Tibial artery (tissue), 4 donors: ENCODE measurements at regions not wholly inside any gene's neighbourhood (a gene's known extent, or its start where the extent isn't known, plus 50 kb on each side); places are given as distances from the start of the nearest gene placed in this dataset.
A peak's percentile ranks its signal among the peaks of the same experiment; 100 is the strongest.

Experiments used
- DNase-seq, 2 donors: peaks; one replicate each; pipeline ENCODE4 v3.0.0-alpha.2; 2019
- H3K27ac ChIP-seq, 2 donors: fragments of 200-600 bp; sonication (generic) in 1 of 2; 1 replicate in 1 of 2; 2 replicates in 1 of 2; pipeline ENCODE4 v1.5.1; 2018 to 2019; ENCODE audit warnings: mild to moderate bottlenecking in 1 of 2
- H3K27me3 ChIP-seq, 2 donors: fragments of 200-600 bp; sonication (generic) in 1 of 2; one replicate each; pipeline versions ENCODE4 v1.5.1 to v1.6.0; 2016 to 2019
- H3K36me3 ChIP-seq, 3 donors: fragments of 200-600 bp; sonication (generic) in 2 of 3; one replicate each; pipeline ENCODE4 v1.5.1; 2016 to 2019; ENCODE audit warnings: mild to moderate bottlenecking in 2 of 3
- H3K4me1 ChIP-seq, 4 donors: fragments of 200-600 bp; sonication (generic) in 2 of 4; 1 replicate in 3 of 4; 2 replicates in 1 of 4; pipeline ENCODE4 v1.5.1; 2016 to 2019
- H3K4me3 ChIP-seq, 2 donors: fragments of 200-600 bp; sonication (generic) in 1 of 2; 1 replicate in 1 of 2; 2 replicates in 1 of 2; pipeline ENCODE4 v1.5.1; 2018 to 2019; ENCODE audit warnings: mild to moderate bottlenecking in 2 of 2
- H3K9me3 ChIP-seq, 3 donors: fragments of 200-600 bp; sonication (generic) in 1 of 3; one replicate each; pipeline ENCODE4 v1.5.1; 2016 to 2019
- CTCF ChIP-seq, 2 experiments: fragments of 200-600 bp in 1 of 2; fragments of 450-650 bp in 1 of 2; IDR thresholded peaks; one replicate each; pipeline ENCODE4 v1.5.1; 2017 to 2019; ENCODE audit warnings: antibody characterized with exemption in 2 of 2, mild to moderate bottlenecking in 1 of 2, moderate library complexity in 1 of 2
- intact Hi-C: fragments of 100-400 bp; cut with DNase I; formaldehyde crosslinking; loops from one replicate; pipeline ENCODE4 v1.15.0; 2023; ENCODE audit warnings: low total_unique reads

GRCh38 chr1:18535391-18536210, 54.9 kb downstream of the KLHDC7A start:
- Histone ChIP-seq H3K27ac (no peak overlapping the region), H3K27me3 (peaks cover 0 to 65% of the 10 kb centered on the region in 2 donors), H3K36me3 (no peaks in the 10 kb centered on the region), H3K9me3 (no peaks in the 10 kb centered on the region), H3K4me3 (no peak overlapping the region), H3K4me1 (no peaks in the 10 kb centered on the region)
- intact Hi-C loops = no loop called here
- DNase-seq = peak in 1 of 2 donors; percentile 34
- no peak for TF ChIP-seq CTCF (IDR thresholded peaks at IDR 0.05)

GRCh38 chr1:18536356-18536755, 55.6 kb downstream of the KLHDC7A start:
- Histone ChIP-seq H3K4me3 (no peak overlapping the region), H3K27me3 (peaks cover 0 to 65% of the 10 kb centered on the region in 2 donors), H3K27ac (no peak overlapping the region), H3K4me1 (no peaks in the 10 kb centered on the region), H3K9me3 (no peaks in the 10 kb centered on the region), H3K36me3 (no peaks in the 10 kb centered on the region)
- DNase-seq = no peak
- intact Hi-C loops = no loop called here
- TF ChIP-seq CTCF (IDR thresholded peaks at IDR 0.05) = no peak

GRCh38 chr1:18536915-18537314, 56.2 kb downstream of the KLHDC7A start:
- Histone ChIP-seq H3K27me3 (peaks cover 0 to 65% of the 10 kb centered on the region in 2 donors), H3K36me3 (no peaks in the 10 kb centered on the region), H3K4me3 (no peak overlapping the region), H3K9me3 (no peaks in the 10 kb centered on the region), H3K27ac (no peak overlapping the region), H3K4me1 (no peaks in the 10 kb centered on the region)
- intact Hi-C loops = no loop called here
- no peak for TF ChIP-seq CTCF (IDR thresholded peaks at IDR 0.05)
- no peak for DNase-seq

- Histone ChIP-seq H3K4me3 (no peak overlapping the region), H3K27ac (no peak overlapping the region), H3K4me1 (no peaks in the 10 kb centered on the region), H3K27me3 (peaks cover 0 to 65% of the 10 kb centered on the region in 2 donors), H3K9me3 (no peaks in the 10 kb centered on the region), H3K36me3 (no peaks in the 10 kb centered on the region)
- intact Hi-C loops = no loop called here
- TF ChIP-seq CTCF (IDR thresholded peaks at IDR 0.05) = no peak
- DNase-seq = peak in 1 of 2 donors; percentile 41
These were observed 56.9 kb downstream of the KLHDC7A start for GRCh38 chr1:18537386-18538306.

GRCh38 chr1:18539171-18539570, 58.4 kb downstream of the KLHDC7A start:
- H3K27ac ChIP-seq = no peak overlapping the region
- DNase-seq = no peak
- peaks cover 0 to 77% of the 10 kb centered on the region in 2 donors for H3K27me3 ChIP-seq
- intact Hi-C loops = no loop called here
- H3K36me3 ChIP-seq = no peaks in the 10 kb centered on the region
- peaks cover 0 to 14% (median 5%) of the 10 kb centered on the region in 3 donors for H3K9me3 ChIP-seq
- no peak overlapping the region for H3K4me3 ChIP-seq
- no peaks in the 10 kb centered on the region for H3K4me1 ChIP-seq
- TF ChIP-seq CTCF (IDR thresholded peaks at IDR 0.05) = no peak
